NT2/D1 (cell line): ENCODE measurements at regions not wholly inside any gene's neighbourhood (a gene's known extent, or its start where the extent isn't known, plus 50 kb on each side); places are given as distances from the start of the nearest gene placed in this dataset.

Experiments used
- YY1 ChIP-seq: IDR thresholded peaks from 2 replicates; pipeline ENCODE4 v1.6.1; 2011; ENCODE audit not compliant: insufficient read length, insufficient read depth
- ZNF274 ChIP-seq: IDR thresholded peaks from 2 replicates; pipeline ENCODE4 v1.6.1; 2011; ENCODE audit warnings: mild to moderate bottlenecking, low read depth, low read length

DNA sequence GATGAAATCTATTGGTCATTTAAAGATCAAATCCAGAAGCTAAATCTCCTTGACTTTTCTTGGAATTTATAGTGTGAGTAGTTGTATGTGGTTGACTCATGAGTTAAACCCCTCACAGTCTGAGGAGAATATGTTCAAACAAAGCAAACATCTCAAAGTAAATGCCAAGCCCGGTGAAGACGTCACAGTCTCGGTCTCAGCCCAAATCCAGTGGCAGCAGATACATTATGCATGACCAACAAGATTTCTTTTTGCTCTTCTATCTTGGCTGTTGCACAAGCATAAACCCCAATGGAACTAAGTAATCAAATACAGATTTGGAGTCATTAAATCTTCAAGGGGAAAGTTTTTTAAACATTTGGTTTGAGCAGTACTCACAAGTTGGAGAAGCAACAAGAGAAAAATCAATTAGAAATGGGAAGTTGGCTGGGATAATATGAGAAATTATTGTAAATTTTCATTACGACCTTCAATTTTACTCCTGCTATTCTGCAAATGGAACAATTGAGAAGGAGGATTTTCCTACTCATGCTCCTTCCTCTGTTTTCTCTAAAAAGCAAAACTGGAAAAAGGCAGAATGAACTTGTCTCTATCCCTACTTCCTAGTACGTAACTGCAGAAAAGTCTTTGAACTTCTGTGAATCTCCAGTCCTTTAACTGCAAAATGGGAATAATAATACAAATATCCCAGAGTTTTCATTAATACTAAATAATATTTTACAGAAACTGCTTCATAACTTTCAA lies 575.8 kb downstream of the NUF2 start:
- no peak for TF ChIP-seq ZNF274
- no peak for TF ChIP-seq YY1
